NB4 (cell line): ENCODE measurements at regions not wholly inside any gene's neighbourhood (a gene's known extent, or its start where the extent isn't known, plus 50 kb on each side); places are given as distances from the start of the nearest gene placed in this dataset.

Experiments
- DNase-seq: peaks from one replicate; pipeline ENCODE4 v3.0.0; 2010; ENCODE audit warnings: low read depth
- H3K4me3 ChIP-seq: one replicate; pipeline ENCODE4 v1.5.1; 2011; ENCODE audit warnings: mild to moderate bottlenecking, low read depth, low read length, moderate library complexity
- CTCF ChIP-seq: IDR thresholded peaks from one replicate; pipeline ENCODE4 v1.5.1; 2012; ENCODE audit warnings: low read depth, low read length
- MAX ChIP-seq: IDR thresholded peaks from 2 replicates; pipeline ENCODE4 v1.6.1; 2011; ENCODE audit warnings: low read depth, low read length
- MYC ChIP-seq: IDR thresholded peaks from 2 replicates; pipeline ENCODE4 v1.6.1; 2011; ENCODE audit warnings: low read depth, low read length
- POLR2A ChIP-seq: IDR thresholded peaks from 2 replicates; pipeline ENCODE4 v1.6.1; 2011; ENCODE audit warnings: mild to moderate bottlenecking; ENCODE audit not compliant: insufficient read length; ENCODE audit errors: extremely low read depth

GRCh38 chr6:1039746-1040145, 272.2 kb upstream of the FOXQ1 start:
- DNase-seq = no peak
- no peak overlapping the region for H3K4me3 ChIP-seq
- TF ChIP-seq POLR2A (no peak), MYC (no peak), MAX (no peak), CTCF (no peak)

- H3K4me3 ChIP-seq = no peak overlapping the region
- TF ChIP-seq MYC = no peak
- TF ChIP-seq MAX = no peak
- no peak for TF ChIP-seq CTCF
- TF ChIP-seq POLR2A = no peak
- no peak for DNase-seq
Observed at GRCh38 chr6:1039191-1039590, 272.7 kb upstream of the FOXQ1 start.

- DNase-seq = no peak
- no peak overlapping the region for H3K4me3 ChIP-seq
- TF ChIP-seq POLR2A (no peak), MYC (no peak), MAX (no peak), CTCF (no peak)
Observed at GRCh38 chr6:1037430-1038202, 274.3 kb upstream of the FOXQ1 start.

GRCh38 chr6:1035401-1035800, 276.5 kb upstream of the FOXQ1 start:
- DNase-seq = no peak
- TF ChIP-seq CTCF (no peak), MYC (no peak), POLR2A (no peak), MAX (no peak)
- H3K4me3 ChIP-seq = no peak overlapping the region

- no peak for TF ChIP-seq MYC
- TF ChIP-seq MAX = no peak
- TF ChIP-seq CTCF = no peak
- TF ChIP-seq POLR2A = no peak
Observed at GRCh38 chr6:1031720-1032119, 280.2 kb upstream of the FOXQ1 start.

GRCh38 chr6:1029141-1029540, 282.8 kb upstream of the FOXQ1 start:
- TF ChIP-seq POLR2A (no peak), MYC (no peak), MAX (no peak), CTCF (no peak)
- no peak overlapping the region for H3K4me3 ChIP-seq
- DNase-seq = no peak

More at GRCh38 chr6:1031720-1032119, 280.2 kb upstream of the FOXQ1 start:
- DNase-seq = no peak
- H3K4me3 ChIP-seq = no peak overlapping the region
